Trophoblast cell (in vitro differentiated cells and primary cell): ENCODE measurements at regions not wholly inside any gene's neighbourhood (a gene's known extent, or its start where the extent isn't known, plus 50 kb on each side); places are given as distances from the start of the nearest gene placed in this dataset.
"Not testable (repeated sequence)": the region's sequence is repeated elsewhere in the genome, so short reads cannot be mapped to it uniquely, and the experiment has no call there.

Experiments
- DNase-seq, 2 donors: peaks; one replicate each; pipeline ENCODE4 v3.0.0-alpha.2; 2016
- H2AFZ ChIP-seq: 2 replicates; pipeline ENCODE4 v1.6.1; 2013; ENCODE audit warnings: low read length, moderate library complexity, mild to moderate bottlenecking; ENCODE audit not compliant: insufficient read depth, poor library complexity
- H2AK5ac ChIP-seq: 2 replicates; pipeline ENCODE4 v1.6.1; 2013; ENCODE audit warnings: mild to moderate bottlenecking, low read length
- H2BK120ac ChIP-seq: 2 replicates; pipeline ENCODE4 v1.6.1; 2013; ENCODE audit warnings: low read length, mild to moderate bottlenecking, moderate library complexity; ENCODE audit not compliant: insufficient read depth, poor library complexity
- H2BK12ac ChIP-seq: 2 replicates; pipeline ENCODE4 v1.6.1; 2013; ENCODE audit warnings: mild to moderate bottlenecking, low read length, moderate library complexity
- H2BK5ac ChIP-seq: 2 replicates; pipeline ENCODE4 v1.6.1; 2013; ENCODE audit warnings: low read length, low read depth, moderate library complexity, mild to moderate bottlenecking; ENCODE audit not compliant: poor library complexity
- H3K14ac ChIP-seq: 2 replicates; pipeline ENCODE4 v1.6.1; 2013; ENCODE audit warnings: mild to moderate bottlenecking, low read length
- H3K18ac ChIP-seq: 2 replicates; pipeline ENCODE4 v1.6.1; 2013; ENCODE audit warnings: mild to moderate bottlenecking, low read length
- H3K23ac ChIP-seq: 2 replicates; pipeline ENCODE4 v1.6.1; 2013; ENCODE audit warnings: low read length
- H3K27ac ChIP-seq: 2 replicates; pipeline ENCODE4 v1.5.1; 2013; ENCODE audit warnings: low read depth, mild to moderate bottlenecking, inconsistent platforms, low read length, moderate library complexity
- H3K27me3 ChIP-seq: 2 replicates; pipeline ENCODE4 v1.6.1; 2013; ENCODE audit warnings: inconsistent platforms, mild to moderate bottlenecking, low read length, moderate library complexity; ENCODE audit not compliant: insufficient read depth
- H3K36me3 ChIP-seq, 2 experiments: 1 replicate in 1 of 2; 2 replicates in 1 of 2; pipeline ENCODE4 v1.6.1; 2013; ENCODE audit warnings: low read length in 2 of 2, mild to moderate bottlenecking in 2 of 2, moderate library complexity in 1 of 2; ENCODE audit not compliant: insufficient read depth in 2 of 2, control insufficient read depth in 1 of 2
- H3K4ac ChIP-seq: 2 replicates; pipeline ENCODE4 v1.6.1; 2013; ENCODE audit warnings: low read depth, mild to moderate bottlenecking, low read length, moderate library complexity
- H3K4me1 ChIP-seq, 2 experiments: 1 replicate in 1 of 2; 2 replicates in 1 of 2; pipeline ENCODE4 v1.6.1; 2013; ENCODE audit warnings: low read length in 2 of 2, mild to moderate bottlenecking in 2 of 2, moderate library complexity in 1 of 2; ENCODE audit not compliant: insufficient read depth in 2 of 2, control insufficient read depth in 1 of 2
- H3K4me2 ChIP-seq: 2 replicates; pipeline ENCODE4 v1.6.1; 2013; ENCODE audit warnings: inconsistent platforms, mild to moderate bottlenecking, low read length, moderate library complexity
- H3K4me3 ChIP-seq: 2 replicates; pipeline ENCODE4 v1.5.1; 2013; ENCODE audit warnings: mild to moderate bottlenecking, low read depth, low read length, inconsistent platforms
- H3K79me1 ChIP-seq: one replicate; pipeline ENCODE4 v1.6.1; 2013; ENCODE audit warnings: low read length
- H3K79me2 ChIP-seq: 2 replicates; pipeline ENCODE4 v1.6.1; 2013; ENCODE audit warnings: low read length, mild to moderate bottlenecking; ENCODE audit not compliant: control insufficient read depth, insufficient read depth, poor library complexity
- H3K9ac ChIP-seq: 2 replicates; pipeline ENCODE4 v1.6.1; 2013; ENCODE audit warnings: mild to moderate bottlenecking, low read length
- H3K9me3 ChIP-seq: 2 replicates; pipeline ENCODE4 v1.6.1; 2013; ENCODE audit warnings: low read depth, mild to moderate bottlenecking, control low read depth, inconsistent platforms, low read length; ENCODE audit not compliant: insufficient read depth
- H4K12ac ChIP-seq: 2 replicates; pipeline ENCODE4 v1.6.1; 2013; ENCODE audit warnings: low read depth, mild to moderate bottlenecking, low read length, moderate library complexity
- H4K8ac ChIP-seq: 2 replicates; pipeline ENCODE4 v1.6.1; 2013; ENCODE audit warnings: low read depth, mild to moderate bottlenecking, low read length, moderate library complexity
- H4K91ac ChIP-seq: one replicate; pipeline ENCODE4 v1.6.1; 2013; ENCODE audit warnings: low read depth, mild to moderate bottlenecking, low read length, moderate library complexity
- WGBS: extraction: QIAGEN DNeasy Blood & Tissue Kit; methylation state at CpG from one replicate; pipeline ENCODE4 v1.1.7; 2013; ENCODE audit warnings: missing lambda C conversion rate; ENCODE audit not compliant: insufficient read length, insufficient coverage; ENCODE audit errors: extremely low coverage; 5-methylcytosine and 5-hydroxymethylcytosine counted together

DNA sequence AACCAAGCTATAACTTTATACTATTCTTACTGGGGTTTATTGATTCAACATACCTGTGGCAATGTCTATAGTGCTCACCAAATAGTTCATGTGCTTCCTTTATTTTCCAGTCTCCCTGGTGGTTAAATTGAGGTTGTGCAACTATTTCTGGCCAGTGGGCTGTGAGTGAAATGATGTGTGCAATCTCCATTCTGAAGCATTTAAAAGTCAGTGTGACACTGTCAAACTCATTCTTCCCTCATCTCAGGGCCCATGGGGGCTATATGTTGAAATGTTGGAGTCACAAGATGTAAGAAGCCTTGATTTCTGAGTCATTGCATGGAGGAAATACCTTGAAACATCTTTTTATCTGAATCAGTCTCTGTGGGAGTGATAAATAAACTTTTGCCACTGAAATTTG, 414.3 kb upstream of the RPS6KA3 start:
- Histone ChIP-seq H4K12ac (no peak overlapping the region), H2BK5ac (no peak overlapping the region), H2AFZ (no peak overlapping the region)

DNA sequence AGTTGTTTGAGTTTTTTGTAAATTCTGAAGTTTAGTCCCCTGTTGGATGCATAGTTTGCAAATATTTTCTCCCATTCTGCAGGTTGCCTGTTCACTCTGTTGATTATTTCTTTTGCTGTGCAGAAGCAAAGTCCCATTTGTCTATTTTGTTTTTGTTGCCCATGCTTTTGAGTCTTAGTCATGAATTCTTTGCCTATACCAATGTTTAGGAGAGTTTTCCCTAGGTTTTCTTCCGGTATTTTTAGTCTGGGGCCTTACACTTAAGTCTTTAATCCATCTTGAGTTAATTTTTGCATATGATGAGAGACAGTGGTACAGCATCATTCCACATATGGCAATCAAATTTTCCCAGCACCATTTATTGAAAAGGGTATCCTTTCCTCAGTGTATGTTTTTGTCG, 405.8 kb upstream of the RPS6KA3 start:
- Histone ChIP-seq H3K4ac (no peak overlapping the region), H4K12ac (no peak overlapping the region)
- WGBS, result no CpG with 5 or more reads among the region's 2 CpGs

More for the DNA sequence above, 414.3 kb upstream of the RPS6KA3 start:
- Histone ChIP-seq H4K8ac (no peak overlapping the region), H2BK120ac (no peak overlapping the region), H3K9me3 (no peaks in the 10 kb centered on the region), H3K4me3 (no peak overlapping the region), H3K27me3 (no peaks in the 10 kb centered on the region), H3K9ac (no peak overlapping the region), H3K27ac (no peak overlapping the region), H2BK12ac (no peak overlapping the region), H3K79me2 (no peaks in the 10 kb centered on the region), H3K18ac (no peak overlapping the region), H2AK5ac (no peak overlapping the region), H3K79me1 (no peaks in the 10 kb centered on the region), H4K91ac (no peak overlapping the region), H3K23ac (no peak overlapping the region), H3K14ac (no peak overlapping the region), H3K36me3 (no peaks in the 10 kb centered on the region), H3K4me2 (no peak overlapping the region), H3K4me1 (no peaks in the 10 kb centered on the region), H3K4ac (no peak overlapping the region)
- peak; percentile 73 to 87 for DNase-seq

GRCh38 chrX:20671746-20672145, 405.0 kb upstream of the RPS6KA3 start:
- H3K36me3 ChIP-seq, H4K91ac ChIP-seq, H3K27me3 ChIP-seq, H3K4me3 ChIP-seq, H3K14ac ChIP-seq, H3K9ac ChIP-seq, H3K27ac ChIP-seq, H2AK5ac ChIP-seq, H2BK12ac ChIP-seq, H3K4me2 ChIP-seq, H3K79me2 ChIP-seq, H2BK120ac ChIP-seq, H2BK5ac ChIP-seq, H3K9me3 ChIP-seq, H4K12ac ChIP-seq, H3K4me1 ChIP-seq, H3K23ac ChIP-seq, H3K18ac ChIP-seq, H3K79me1 ChIP-seq, H3K4ac ChIP-seq, H2AFZ ChIP-seq, H4K8ac ChIP-seq: not testable (repeated sequence)
- peak in 1 of 2 donors; percentile 40 for DNase-seq
- WGBS, result no CpG with 5 or more reads among the region's 3 CpGs

More for the DNA sequence above, 405.8 kb upstream of the RPS6KA3 start:
- no peak overlapping the region for H2BK5ac ChIP-seq
- no peak overlapping the region for H3K14ac ChIP-seq
- no peak overlapping the region for H3K27ac ChIP-seq
- H3K4me1 ChIP-seq, result no peaks in the 10 kb centered on the region
- no peak overlapping the region for H2BK12ac ChIP-seq
- H3K9me3 ChIP-seq, result no peaks in the 10 kb centered on the region
- H3K79me1 ChIP-seq, result no peaks in the 10 kb centered on the region
- H4K91ac ChIP-seq, result no peak overlapping the region
- H3K79me2 ChIP-seq, result no peaks in the 10 kb centered on the region
- no peak overlapping the region for H3K23ac ChIP-seq
- no peak overlapping the region for H3K4me2 ChIP-seq
- H2AFZ ChIP-seq, result no peak overlapping the region
- H3K27me3 ChIP-seq, result no peaks in the 10 kb centered on the region
- H3K4me3 ChIP-seq, result no peak overlapping the region
- H3K36me3 ChIP-seq, result no peaks in the 10 kb centered on the region
- H2AK5ac ChIP-seq, result no peak overlapping the region
- H4K8ac ChIP-seq, result no peak overlapping the region
- H2BK120ac ChIP-seq, result no peak overlapping the region
- DNase-seq, result no peak
- no peak overlapping the region for H3K9ac ChIP-seq
- H3K18ac ChIP-seq, result no peak overlapping the region

GRCh38 chrX:20670611-20671010, 403.9 kb upstream of the RPS6KA3 start:
- H3K9ac ChIP-seq, result no peak overlapping the region
- H3K4ac ChIP-seq, result no peak overlapping the region
- no peak for DNase-seq
- H3K79me2 ChIP-seq, result no peaks in the 10 kb centered on the region
- H3K9me3 ChIP-seq, result no peaks in the 10 kb centered on the region
- H4K8ac ChIP-seq, result no peak overlapping the region
- H3K36me3 ChIP-seq, result no peaks in the 10 kb centered on the region
- H3K14ac ChIP-seq, result no peak overlapping the region
- H4K91ac ChIP-seq, result no peak overlapping the region
- no peak overlapping the region for H3K27ac ChIP-seq
- no peak overlapping the region for H2BK120ac ChIP-seq
- H3K4me1 ChIP-seq, result no peaks in the 10 kb centered on the region
- H3K18ac ChIP-seq, result no peak overlapping the region
- no peak overlapping the region for H2AFZ ChIP-seq
- no peaks in the 10 kb centered on the region for H3K27me3 ChIP-seq
- H3K4me2 ChIP-seq, result no peak overlapping the region
- no peak overlapping the region for H2BK12ac ChIP-seq
- H3K4me3 ChIP-seq, result no peak overlapping the region
- no peak overlapping the region for H2BK5ac ChIP-seq
- H2AK5ac ChIP-seq, result no peak overlapping the region
- no peaks in the 10 kb centered on the region for H3K79me1 ChIP-seq
- H4K12ac ChIP-seq, result no peak overlapping the region
- WGBS, result no CpG with 5 or more reads among the region's 3 CpGs
- H3K23ac ChIP-seq, result no peak overlapping the region
